ENCODE measurements at regions not wholly inside any gene's neighbourhood (a gene's known extent, or its start where the extent isn't known, plus 50 kb on each side); places are given as distances from the start of the nearest gene placed in this dataset.
"Not testable (repeated sequence)": the region's sequence is repeated elsewhere in the genome, so short reads cannot be mapped to it uniquely, and the experiment has no call there.

DNA sequence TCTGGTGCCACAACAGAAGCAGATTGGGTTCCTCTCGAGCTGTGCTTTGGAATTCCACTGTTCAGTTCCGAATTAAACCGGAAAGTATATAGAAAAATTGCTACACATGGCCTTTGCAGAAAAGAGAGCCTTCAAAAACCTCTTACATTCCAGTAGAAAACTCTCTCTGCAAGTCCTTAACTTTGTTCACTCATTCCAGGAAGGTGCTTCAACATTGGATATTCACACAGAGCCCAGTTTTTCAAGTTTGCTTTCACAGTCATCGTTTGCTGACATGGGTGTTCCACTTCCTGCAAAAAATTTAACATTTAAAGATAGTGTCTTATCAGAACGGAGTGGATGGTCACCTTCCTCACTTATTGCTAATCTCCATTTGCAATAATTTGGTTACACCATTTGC, 93.7 kb downstream of the PPIAL4C start:
- H3K4me3 Mint-ChIP-seq, H3K27me3 Mint-ChIP-seq, H3K36me3 Mint-ChIP-seq, DNase-seq, H3K27ac Mint-ChIP-seq, H3K9me3 Mint-ChIP-seq, H3K4me1 Mint-ChIP-seq: not testable (repeated sequence)

DNA sequence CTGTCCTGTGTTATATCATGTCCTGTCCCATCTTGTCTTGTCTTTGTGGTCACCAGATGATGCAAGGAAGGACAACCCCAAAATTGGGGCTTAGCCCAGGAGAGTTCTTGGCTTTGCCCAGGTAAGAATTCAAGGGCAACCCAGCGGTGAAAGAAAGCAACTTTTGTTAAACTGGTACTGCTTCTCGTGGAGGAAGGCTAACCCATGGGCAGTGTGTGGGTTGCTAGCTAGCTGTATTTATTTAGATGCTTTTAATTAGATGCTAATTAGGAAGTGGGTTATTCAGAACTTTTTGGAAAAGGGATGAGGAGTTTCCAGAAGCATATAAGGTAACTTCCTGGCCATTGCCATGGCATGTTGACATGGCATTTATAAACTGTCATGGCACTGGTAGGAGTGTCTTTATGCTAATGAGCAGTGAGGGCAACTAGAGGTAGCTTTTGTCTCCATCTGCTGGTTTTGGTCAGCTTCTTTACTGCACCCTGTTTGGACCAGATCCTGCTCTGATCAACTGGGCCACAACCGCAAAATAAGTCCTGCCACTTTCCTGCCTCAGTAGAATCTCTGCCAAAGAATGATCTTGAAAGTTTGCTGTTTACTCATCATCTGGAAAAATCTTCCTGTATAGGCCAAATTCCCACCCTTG, 95.8 kb upstream of the FCGR1A start:
- H3K36me3 Mint-ChIP-seq, DNase-seq, H3K4me3 Mint-ChIP-seq, H3K27me3 Mint-ChIP-seq, H3K9me3 Mint-ChIP-seq, H3K27ac Mint-ChIP-seq, H3K4me1 Mint-ChIP-seq: not testable (repeated sequence)

DNA sequence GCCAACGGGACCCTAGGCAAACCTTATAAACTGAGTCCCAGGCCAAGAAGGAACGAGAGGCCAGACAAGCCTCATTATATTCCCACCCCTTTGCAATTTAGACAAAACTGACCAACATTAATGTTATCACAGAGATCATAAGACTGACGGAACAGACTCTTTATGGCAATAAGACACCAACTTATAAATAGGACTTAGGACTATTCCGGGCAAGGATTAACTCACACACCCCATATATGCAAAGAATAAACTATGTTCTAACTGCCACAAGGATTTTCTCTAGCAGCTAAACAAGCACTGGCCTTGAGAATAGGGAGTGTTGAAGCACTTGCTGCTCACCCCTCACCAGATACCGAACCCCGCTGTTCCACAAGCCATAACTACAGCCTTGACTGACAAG, 91.1 kb upstream of the FCGR1A start:
- H3K36me3 Mint-ChIP-seq, DNase-seq, H3K27ac Mint-ChIP-seq, H3K9me3 Mint-ChIP-seq, H3K4me3 Mint-ChIP-seq, H3K4me1 Mint-ChIP-seq, H3K27me3 Mint-ChIP-seq: not testable (repeated sequence)

DNA sequence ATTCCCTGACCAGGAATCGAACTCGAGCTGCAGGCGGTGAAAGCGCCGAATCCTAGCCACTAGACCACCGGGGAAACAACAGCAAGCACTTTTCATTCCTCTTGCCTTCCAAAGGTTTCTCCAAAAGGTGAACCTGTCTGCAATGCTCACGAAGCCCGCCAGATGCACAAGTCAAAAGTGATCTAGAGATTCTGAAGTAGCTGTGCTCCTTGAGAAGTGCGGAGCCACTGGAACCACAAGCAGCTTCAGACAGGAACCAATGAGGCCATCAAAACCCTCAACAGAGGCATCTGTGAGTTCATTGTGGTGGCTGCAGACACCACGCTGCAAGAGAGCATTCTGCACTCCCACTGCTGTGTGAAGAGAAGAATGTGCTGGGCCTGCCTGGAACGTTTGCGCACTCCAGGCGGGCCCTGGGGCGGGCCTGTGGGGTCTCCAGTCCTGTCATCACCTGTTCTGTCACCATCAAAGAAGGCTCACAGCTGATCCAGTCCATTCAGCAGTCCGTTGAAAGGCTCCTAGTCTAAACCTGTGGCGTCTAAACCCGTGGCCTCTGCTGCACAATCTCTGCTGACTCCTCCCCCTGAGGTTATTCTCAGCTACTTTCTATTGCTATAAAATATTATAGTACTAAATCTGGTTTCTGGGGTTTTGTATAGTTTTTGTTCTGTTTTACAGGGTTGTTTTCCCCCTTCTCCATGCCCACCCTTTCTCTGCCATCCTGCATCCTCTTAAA, 89.5 kb upstream of the FCGR1A start:
- not testable (repeated sequence) for H3K27ac Mint-ChIP-seq, H3K9me3 Mint-ChIP-seq, H3K4me3 Mint-ChIP-seq, H3K27me3 Mint-ChIP-seq, H3K36me3 Mint-ChIP-seq, H3K4me1 Mint-ChIP-seq
- peak; percentile 1 for DNase-seq

DNA sequence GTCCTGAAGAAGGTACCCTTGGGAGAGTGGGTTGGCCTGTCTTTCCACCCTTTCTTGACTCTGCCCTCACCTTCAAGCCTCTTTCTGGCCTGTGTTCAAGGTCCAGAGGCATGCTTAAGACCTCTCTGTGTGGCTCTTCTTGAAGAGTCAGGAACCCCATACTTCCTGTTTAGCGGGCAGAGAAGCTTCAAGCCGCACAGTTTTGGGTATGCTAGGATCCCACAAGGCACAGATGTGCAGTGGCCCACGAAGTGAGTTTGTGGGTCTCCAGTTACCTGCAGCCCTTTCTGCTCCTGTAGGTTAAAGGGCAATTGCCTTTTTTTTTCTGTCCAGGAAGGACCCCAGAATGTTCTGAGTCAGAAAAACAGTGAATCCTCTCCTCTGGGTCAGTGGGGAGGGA, 87.4 kb upstream of the FCGR1A start:
- H3K27ac Mint-ChIP-seq, H3K27me3 Mint-ChIP-seq, DNase-seq, H3K4me1 Mint-ChIP-seq, H3K36me3 Mint-ChIP-seq, H3K4me3 Mint-ChIP-seq, H3K9me3 Mint-ChIP-seq: not testable (repeated sequence)

DNA sequence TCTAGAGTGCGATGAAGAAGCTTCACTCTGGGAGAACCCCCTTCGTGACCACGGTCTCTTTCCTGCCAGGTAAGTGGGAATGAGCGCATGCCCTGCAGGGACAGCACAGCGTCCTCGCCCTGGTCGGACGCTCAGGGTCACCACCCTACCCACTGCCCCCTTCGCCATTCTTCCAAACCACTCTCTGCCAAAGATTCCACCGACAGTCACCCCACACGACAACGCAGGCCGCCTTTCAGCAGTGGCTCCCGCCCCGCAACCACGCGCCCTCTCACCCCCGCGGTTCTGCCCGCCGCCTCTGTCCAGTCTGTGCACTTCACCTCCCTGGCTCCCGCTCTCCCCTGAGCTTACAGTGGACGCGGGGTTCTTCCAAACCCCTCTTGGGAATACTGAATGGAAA, 82.3 kb upstream of the FCGR1A start:
- H3K27me3 Mint-ChIP-seq, H3K4me1 Mint-ChIP-seq, H3K27ac Mint-ChIP-seq, H3K4me3 Mint-ChIP-seq, H3K36me3 Mint-ChIP-seq, H3K9me3 Mint-ChIP-seq: not testable (repeated sequence)
- peak; percentile 4 for DNase-seq

DNA sequence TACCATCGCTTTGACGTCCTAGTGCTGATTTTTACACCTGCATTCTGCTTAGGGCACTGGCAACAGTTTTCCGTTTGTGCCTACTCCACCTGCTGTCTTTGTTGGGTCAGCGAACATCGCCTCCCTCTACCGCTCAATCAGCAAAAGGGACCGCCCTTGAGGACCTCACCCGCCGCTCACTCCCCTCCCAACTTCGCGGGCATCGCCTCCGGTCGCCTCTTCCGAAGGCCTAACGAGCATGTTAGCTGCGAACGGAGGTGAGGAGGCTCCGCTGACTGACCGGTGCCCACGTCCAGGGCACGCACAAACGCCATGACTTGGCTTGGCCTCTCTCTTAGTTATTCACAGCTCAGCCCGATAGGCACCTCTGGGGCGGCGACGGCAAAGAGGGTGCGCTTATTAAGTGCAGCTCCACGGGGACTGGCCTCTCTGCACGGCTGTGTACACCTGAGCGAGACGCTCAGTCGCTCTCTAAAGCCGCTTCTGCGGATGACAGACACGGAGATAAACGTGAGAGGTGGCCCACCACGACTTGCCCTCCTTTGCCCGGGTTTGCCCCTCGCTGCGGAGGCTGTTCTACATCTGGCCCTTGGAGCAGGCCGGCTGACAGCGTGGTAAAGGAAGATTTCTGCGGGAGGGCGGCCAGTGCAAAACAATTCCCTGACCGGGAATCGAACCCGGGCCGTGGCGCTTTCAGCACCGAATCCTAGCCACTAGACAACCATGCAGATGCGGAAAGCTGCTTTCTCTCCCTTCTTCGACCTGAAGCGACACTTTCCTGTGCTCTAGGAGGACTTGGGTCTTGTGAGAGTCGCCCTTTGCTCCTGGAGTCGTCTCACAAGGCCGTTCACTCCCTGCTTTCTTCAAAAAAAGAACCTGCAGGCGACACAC, 81.6 kb upstream of the FCGR1A start:
- H3K27me3 Mint-ChIP-seq, H3K27ac Mint-ChIP-seq, DNase-seq, H3K4me3 Mint-ChIP-seq, H3K36me3 Mint-ChIP-seq, H3K4me1 Mint-ChIP-seq, H3K9me3 Mint-ChIP-seq: not testable (repeated sequence)

DNA sequence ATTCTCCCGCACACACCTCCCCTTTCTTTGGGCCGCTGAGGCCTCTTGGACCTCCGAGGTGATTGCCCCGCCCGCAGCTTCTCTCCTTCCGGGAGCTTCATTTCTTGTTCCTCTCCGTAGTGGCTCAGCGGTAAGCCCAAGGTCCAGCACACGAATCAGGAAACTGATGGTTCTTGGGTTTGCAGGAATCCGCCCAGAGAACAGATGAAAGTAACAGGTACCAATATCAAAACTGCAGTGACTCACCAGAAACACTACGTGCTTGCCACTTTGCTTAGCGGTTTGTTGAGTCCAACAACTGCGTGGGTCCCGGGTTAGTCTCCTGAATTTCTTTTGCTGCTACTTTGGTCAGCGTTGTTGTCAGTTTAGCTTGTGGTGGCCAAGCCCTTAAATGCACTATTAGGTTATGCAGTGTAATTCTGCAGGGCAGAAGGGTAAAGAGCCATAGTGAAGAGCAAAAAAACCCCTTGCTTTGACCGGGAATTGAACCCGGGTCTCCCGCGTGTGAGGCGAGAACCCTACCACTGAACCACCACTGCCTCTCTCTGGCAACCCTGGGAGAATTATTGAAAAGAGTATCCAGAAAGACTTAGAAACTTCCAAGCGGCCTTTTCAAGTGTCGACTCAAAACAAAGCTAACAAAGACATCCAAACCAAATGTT, 74.2 kb upstream of the FCGR1A start:
- not testable (repeated sequence) for H3K27me3 Mint-ChIP-seq, H3K36me3 Mint-ChIP-seq, H3K4me1 Mint-ChIP-seq, H3K9me3 Mint-ChIP-seq
- Mint-ChIP-seq H3K4me3 (peak overlapping the region; percentile 78), H3K27ac (peak overlapping the region; percentile 94)
- DNase-seq, result peak; percentile 65

DNA sequence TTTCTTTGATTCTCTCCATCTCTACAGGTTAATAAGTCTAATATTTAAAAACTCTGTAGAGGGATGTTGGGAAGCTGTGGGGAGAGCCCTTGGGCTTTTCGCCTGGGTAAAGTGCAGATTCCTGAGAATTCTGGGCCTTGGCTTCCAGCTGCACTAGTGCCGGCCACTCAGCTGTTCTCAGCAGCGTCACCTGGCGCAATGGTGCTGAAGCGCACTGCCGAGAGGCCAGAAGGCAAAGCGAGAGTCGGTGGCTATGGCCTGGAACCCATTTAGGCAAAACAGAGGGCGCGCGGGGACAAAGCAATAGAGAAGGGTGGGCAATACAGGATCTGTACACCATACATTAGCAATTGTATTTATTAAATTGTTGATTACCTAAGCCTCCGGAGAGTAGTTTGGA, 70.8 kb upstream of the FCGR1A start:
- not testable (repeated sequence) for H3K9me3 Mint-ChIP-seq, H3K4me1 Mint-ChIP-seq, H3K27me3 Mint-ChIP-seq, H3K4me3 Mint-ChIP-seq, H3K27ac Mint-ChIP-seq, DNase-seq, H3K36me3 Mint-ChIP-seq

DNA sequence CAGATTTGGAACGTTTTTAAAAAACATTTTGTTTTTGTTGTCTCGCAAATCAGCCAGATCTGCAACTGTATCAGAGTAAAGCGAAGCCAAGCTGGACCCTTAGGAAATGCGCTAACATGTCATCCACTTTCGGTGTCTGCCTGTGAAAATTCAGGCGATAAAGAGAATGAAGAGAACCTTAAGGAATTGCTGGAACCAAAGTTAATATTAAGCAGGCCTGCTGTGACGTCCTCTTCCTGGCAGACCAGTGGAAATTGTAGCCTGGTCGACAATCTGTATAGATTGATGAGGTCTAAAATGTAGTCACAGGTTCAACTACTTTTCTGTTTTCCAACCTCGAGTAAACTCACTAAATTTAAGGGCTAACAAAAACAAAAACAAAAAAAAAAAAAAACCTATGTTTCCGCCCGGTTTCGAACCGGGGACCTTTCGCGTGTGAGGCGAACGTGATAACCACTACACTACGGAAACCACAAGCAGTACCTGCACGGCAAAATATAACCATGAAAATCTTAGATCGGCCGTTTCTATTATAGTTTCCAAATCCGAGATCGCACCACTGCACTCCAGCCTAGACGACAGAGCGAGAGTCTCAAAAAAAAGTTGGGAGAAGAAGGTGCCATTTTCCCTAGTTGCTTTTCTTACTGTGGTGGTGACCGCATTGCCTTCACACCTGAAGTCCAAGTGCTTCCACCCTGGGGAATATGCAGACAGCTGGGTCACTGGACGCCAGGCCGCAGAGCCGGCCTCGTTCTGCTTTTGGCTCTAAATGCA, 70.2 kb upstream of the FCGR1A start:
- peak; percentile 16 for DNase-seq
- H3K36me3 Mint-ChIP-seq, H3K9me3 Mint-ChIP-seq, H3K4me1 Mint-ChIP-seq, H3K27me3 Mint-ChIP-seq, H3K4me3 Mint-ChIP-seq: not testable (repeated sequence)
- H3K27ac Mint-ChIP-seq, result peak overlapping the region; percentile 82

DNA sequence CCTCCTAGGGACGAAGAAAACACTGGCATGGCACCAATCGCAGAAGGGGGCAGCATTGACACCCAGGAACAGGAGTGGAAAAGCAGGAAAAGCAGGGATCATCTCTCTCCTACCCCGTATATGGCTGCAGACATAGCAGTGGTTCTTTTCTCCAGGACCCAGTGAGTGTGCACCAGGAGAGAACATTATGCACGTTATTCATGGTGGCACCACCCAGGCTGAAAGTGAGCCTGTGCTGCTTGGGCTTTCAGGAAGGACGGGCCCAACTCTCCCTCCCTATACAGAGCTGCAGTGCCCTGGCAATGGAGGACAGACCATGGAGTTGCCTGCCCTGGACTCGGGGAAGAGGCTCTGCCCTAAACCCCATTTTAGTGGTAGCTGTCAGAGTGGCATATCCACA, 69.0 kb upstream of the FCGR1A start:
- not testable (repeated sequence) for H3K27ac Mint-ChIP-seq, H3K36me3 Mint-ChIP-seq, H3K9me3 Mint-ChIP-seq, H3K4me3 Mint-ChIP-seq, H3K27me3 Mint-ChIP-seq, H3K4me1 Mint-ChIP-seq, DNase-seq

DNA sequence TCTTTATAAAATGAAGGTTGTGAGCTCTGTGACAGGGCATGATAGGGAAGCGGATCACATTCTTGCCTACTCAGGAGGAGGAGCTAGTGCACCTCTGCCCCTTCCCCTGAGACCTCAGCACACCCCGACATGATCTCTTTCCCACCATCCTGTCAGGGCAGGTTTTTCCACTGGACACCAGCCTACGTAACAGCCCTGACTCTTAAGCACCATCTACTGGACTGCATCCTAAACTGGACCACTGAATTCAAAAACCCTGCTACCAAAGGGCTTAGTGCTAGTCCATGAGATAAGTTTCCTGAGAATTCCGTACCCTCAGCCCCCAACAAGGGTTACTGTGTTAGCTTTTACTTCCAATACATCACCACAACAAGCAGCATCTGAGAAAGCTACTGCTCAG, 68.5 kb upstream of the FCGR1A start:
- DNase-seq, H3K9me3 Mint-ChIP-seq, H3K4me3 Mint-ChIP-seq, H3K36me3 Mint-ChIP-seq, H3K27me3 Mint-ChIP-seq, H3K4me1 Mint-ChIP-seq, H3K27ac Mint-ChIP-seq: not testable (repeated sequence)

DNA sequence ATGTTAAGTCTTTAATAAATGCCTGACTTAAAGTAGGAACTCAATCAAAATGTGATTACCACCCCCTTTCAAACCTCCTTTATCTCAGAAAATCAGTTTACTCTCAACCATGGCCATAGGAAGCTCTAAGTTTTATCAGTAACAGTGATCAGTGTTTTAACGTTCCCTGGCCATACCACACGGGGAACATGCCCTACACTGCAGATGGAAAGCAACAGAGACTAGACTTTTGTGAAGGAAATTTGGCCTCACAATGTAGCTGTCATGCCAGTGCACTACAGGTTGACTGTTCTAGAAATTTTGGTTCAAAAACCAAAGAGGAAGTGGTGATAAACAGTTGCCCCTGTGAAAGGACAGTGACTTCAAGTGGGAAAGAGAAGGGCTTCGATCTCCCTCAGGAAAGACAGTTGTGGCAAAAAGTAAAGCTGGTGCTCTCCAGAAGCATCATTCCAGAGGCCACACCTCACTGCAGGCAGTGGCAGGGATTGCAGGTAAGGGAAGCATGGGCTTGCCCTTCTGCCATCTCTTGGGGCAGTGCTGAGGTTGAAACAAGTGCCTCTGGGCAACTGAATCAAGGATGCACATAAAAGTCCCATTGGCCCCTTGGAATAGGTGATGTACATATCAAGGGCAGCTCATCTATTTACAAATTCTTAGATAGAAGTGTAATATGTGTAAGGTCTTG, 57.7 kb upstream of the FCGR1A start:
- H3K4me3 Mint-ChIP-seq, H3K9me3 Mint-ChIP-seq, H3K36me3 Mint-ChIP-seq: not testable (repeated sequence)

DNA sequence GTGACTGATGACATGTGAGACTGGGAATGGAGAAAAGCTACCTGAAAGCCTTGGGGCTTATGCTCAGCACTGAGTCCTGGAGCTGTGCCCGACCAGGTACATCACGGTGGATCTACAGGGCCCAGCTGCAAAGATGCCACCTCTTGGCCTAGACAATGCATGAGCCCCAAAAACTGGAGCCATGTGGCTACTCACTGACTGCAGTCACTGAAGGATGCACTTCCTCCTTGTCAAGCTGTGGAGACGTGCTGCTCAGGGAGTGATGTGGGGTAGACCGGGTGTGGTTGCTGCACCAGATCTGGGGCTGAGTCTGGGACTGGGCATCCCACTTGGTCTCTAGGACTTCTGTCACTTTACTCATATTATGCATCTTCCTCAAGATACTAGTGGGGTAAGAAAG, 55.8 kb upstream of the FCGR1A start:
- not testable (repeated sequence) for H3K27ac Mint-ChIP-seq, H3K27me3 Mint-ChIP-seq, H3K9me3 Mint-ChIP-seq, DNase-seq, H3K4me1 Mint-ChIP-seq, H3K4me3 Mint-ChIP-seq, H3K36me3 Mint-ChIP-seq

More for the DNA sequence above, 57.7 kb upstream of the FCGR1A start:
- not testable (repeated sequence) for H3K4me1 Mint-ChIP-seq, H3K27ac Mint-ChIP-seq, H3K27me3 Mint-ChIP-seq, DNase-seq
